GM12878 (cell line): ENCODE measurements at regions not wholly inside any gene's neighbourhood (a gene's known extent, or its start where the extent isn't known, plus 50 kb on each side); places are given as distances from the start of the nearest gene placed in this dataset.

Experiments used
- CHD2 ChIP-seq: IDR thresholded peaks from 2 replicates; pipeline ENCODE4 v1.6.1; 2011; ENCODE audit warnings: low read depth, low read length, improper control_type of control experiment, borderline replicate concordance
- CREB1 ChIP-seq: IDR thresholded peaks from 2 replicates; pipeline ENCODE4 v1.6.1; 2012; ENCODE audit warnings: low read depth, mild to moderate bottlenecking, inconsistent platforms
- EGR1 ChIP-seq, 2 experiments: IDR thresholded peaks; 1 replicate in 1 of 2; 2 replicates in 1 of 2; pipeline ENCODE4 v1.6.1; 2011 to 2012; ENCODE audit warnings: low read depth in 2 of 2, low read length in 2 of 2, borderline replicate concordance in 1 of 2, mild to moderate bottlenecking in 1 of 2, moderate library complexity in 1 of 2
- GABPA ChIP-seq: IDR thresholded peaks from 2 replicates; pipeline ENCODE4 v1.6.1; 2014; ENCODE audit warnings: antibody characterized with exemption, low read depth, mild to moderate bottlenecking, inconsistent platforms
- JUNB ChIP-seq: IDR thresholded peaks from 2 replicates; pipeline ENCODE4 v1.6.1; 2016; ENCODE audit warnings: antibody characterized with exemption, mild to moderate bottlenecking
- POLR2A ChIP-seq: IDR thresholded peaks from 2 replicates; pipeline ENCODE4 v1.6.1; 2011; ENCODE audit warnings: low read depth, mild to moderate bottlenecking, low read length
- SIX5 ChIP-seq: IDR thresholded peaks from 2 replicates; pipeline ENCODE4 v1.6.1; 2011; ENCODE audit warnings: mild to moderate bottlenecking, low read depth, low read length, moderate library complexity; ENCODE audit not compliant: severe bottlenecking
- ZBTB11 ChIP-seq: fragments of 450-650 bp; formaldehyde crosslinking; IDR thresholded peaks from 2 replicates; pipeline ENCODE4 v1.5.0; 2022; ENCODE audit warnings: mild to moderate bottlenecking, missing genetic modification characterization
- TF ChIP-seq, protein P1 (sequence below): fragments of 450-650 bp; IDR thresholded peaks from 2 replicates; pipeline ENCODE4 v1.6.1; 2016; ENCODE audit warnings: mild to moderate bottlenecking

DNA sequence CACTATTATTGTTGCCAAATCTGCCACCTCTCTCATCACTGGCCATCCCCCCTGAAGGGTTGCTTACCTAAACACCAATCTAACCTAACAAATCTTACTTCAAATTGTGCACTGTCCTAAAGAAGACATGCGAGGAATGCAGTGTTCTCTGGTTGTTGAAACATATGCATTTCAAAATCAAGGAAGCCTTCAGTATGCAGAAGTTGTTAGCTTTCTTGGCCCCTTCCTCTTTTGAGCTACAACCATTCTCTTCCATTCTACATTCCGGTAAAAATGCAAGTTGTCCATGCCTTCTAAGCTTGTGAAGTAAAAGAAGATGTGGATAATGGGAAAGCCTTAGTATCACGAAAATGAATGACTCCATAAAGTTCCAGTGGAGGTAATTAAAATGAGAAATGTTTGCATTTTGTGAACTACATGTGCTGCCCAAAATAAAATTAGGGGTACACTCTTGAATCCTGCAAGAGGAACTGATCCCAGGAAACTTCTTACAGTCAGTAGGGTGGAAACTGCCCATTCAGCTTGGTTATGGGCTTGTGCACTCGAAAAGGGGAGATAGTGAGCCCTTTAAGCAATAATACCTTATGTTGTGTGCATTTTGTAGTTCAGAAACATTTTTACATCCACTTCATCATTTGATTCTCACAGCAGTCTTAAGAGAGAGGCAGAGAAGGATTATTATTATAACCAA, 77.6 kb upstream of the ADRB2 start:
- TF ChIP-seq EGR1 (IDR thresholded peaks at IDR 0.05; ENCODE audit: borderline replicate concordance in 1 of 2, low read depth in 2 of 2, low read length in 2 of 2) (no peak), CHD2 (no peak), GABPA (no peak), JUNB (no peak), POLR2A (no peak), CREB1 (no peak), ZBTB11 (no peak), SIX5 (no peak)
- TF ChIP-seq, protein P1, sequence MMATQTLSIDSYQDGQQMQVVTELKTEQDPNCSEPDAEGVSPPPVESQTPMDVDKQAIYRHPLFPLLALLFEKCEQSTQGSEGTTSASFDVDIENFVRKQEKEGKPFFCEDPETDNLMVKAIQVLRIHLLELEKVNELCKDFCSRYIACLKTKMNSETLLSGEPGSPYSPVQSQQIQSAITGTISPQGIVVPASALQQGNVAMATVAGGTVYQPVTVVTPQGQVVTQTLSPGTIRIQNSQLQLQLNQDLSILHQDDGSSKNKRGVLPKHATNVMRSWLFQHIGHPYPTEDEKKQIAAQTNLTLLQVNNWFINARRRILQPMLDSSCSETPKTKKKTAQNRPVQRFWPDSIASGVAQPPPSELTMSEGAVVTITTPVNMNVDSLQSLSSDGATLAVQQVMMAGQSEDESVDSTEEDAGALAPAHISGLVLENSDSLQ: no peak
